ENCODE measurements at regions not wholly inside any gene's neighbourhood (a gene's known extent, or its start where the extent isn't known, plus 50 kb on each side); places are given as distances from the start of the nearest gene placed in this dataset.

DNA sequence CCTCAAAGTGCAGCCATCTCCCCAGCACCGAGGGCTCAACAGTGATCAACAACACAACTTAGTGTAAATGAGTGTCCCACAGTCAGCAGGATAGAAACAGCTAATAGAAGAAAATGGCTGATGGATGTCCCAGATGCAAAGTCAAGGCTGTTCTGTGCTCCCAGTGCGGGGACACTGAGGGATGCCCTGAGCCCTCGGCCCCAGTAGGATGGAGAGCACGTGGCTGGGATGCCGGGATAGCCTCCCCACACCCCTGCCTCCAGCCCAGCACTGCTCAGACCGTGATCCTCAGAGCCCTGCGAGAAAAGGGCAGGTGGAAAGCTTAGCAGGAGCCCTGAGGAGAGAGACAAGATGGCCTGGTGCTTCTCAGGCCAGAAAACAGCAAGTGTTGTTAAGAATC, 243.9 kb upstream of the TCERG1L start:
- TF ChIP-seq CTCF (conservative IDR thresholded peaks at IDR 0.05; ENCODE audit: low read depth, low read length) (no peak), EZH2 (IDR thresholded peaks at IDR 0.05; ENCODE audit: low read length, unreplicated experiment) (no peak)
